ENCODE measurements at regions not wholly inside any gene's neighbourhood (a gene's known extent, or its start where the extent isn't known, plus 50 kb on each side); places are given as distances from the start of the nearest gene placed in this dataset.

- no peak overlapping the region for H2AFZ ChIP-seq (ENCODE audit: low read depth, low read length, poor library complexity, severe bottlenecking)
- CTCF ChIA-PET: no interaction called here
- intact Hi-C loops (cut with micrococcal nuclease): no loop called here
- no peaks in the 10 kb centered on the region for H3K4me1 ChIP-seq (ENCODE audit: control insufficient read depth in 1 of 2, insufficient read depth in 2 of 2, low read length in 2 of 2)
- BruUV-seq (replicated peaks): no TSS peak
- no peaks in the 10 kb centered on the region for H3K9me3 ChIP-seq (ENCODE audit: control insufficient read depth in 1 of 2, insufficient read depth in 1 of 2, low read depth in 1 of 2, low read length in 2 of 2)
- no peaks in the 10 kb centered on the region for H3K36me3 ChIP-seq (ENCODE audit: control insufficient read depth in 1 of 2, insufficient read depth in 2 of 2, low read length in 2 of 2)
- DNase-seq (ENCODE audit: low read depth, low spot score) (no peak), ATAC-seq (no peak)
- RAD21 ChIA-PET (ENCODE audit: low non-redundant PET in 1 of 2, low total read pairs in 2 of 2, uncharacterized antibody in 2 of 2, unreplicated experiment in 2 of 2): no interaction called here
- H3K27me3 ChIP-seq (ENCODE audit: insufficient read depth, low read length): peaks cover 34% of the 10 kb centered on the region
- POLR2A ChIA-PET: no interaction called here
- TF ChIP-seq TCF7L2 (IDR thresholded peaks at IDR 0.05; ENCODE audit: borderline replicate concordance, extremely low read depth, insufficient read depth, insufficient read length): no peak
- no peak for TF ChIP-seq CTCF (IDR thresholded peaks at IDR 0.05 in 2 of 3, conservative IDR thresholded peaks at IDR 0.05 in 1 of 3; ENCODE audit: borderline replicate concordance in 1 of 3, insufficient read depth in 1 of 3, low read depth in 2 of 3, low read length in 2 of 3)
- no peak for TF ChIP-seq ZNF274 (IDR thresholded peaks at IDR 0.05; ENCODE audit: low read depth, low read length)
- no peaks in the 10 kb centered on the region for H4K20me1 ChIP-seq (ENCODE audit: insufficient read depth)
- no peaks in the 10 kb centered on the region for H3K79me2 ChIP-seq (ENCODE audit: insufficient read depth, low read length)
- H3K4me3 ChIP-seq (replicated peaks in 1 of 2; ENCODE audit: low read depth in 1 of 2, low read length in 2 of 2): no peak overlapping the region
- no peak overlapping the region for H3K9ac ChIP-seq (ENCODE audit: low read length)
- no peaks in the 10 kb centered on the region for H3K9me2 ChIP-seq (ENCODE audit: insufficient read depth)
- H3K4me2 ChIP-seq (ENCODE audit: low read length): no peak overlapping the region
- no peak overlapping the region for H3K27ac ChIP-seq (ENCODE audit: low read depth, low read length)
Measured at GRCh38 chr16:5381481-5381880, 283.9 kb upstream of the EEF2KMT start.

GRCh38 chr16:5379954-5380353 is 282.4 kb upstream of the EEF2KMT start:
- no peak overlapping the region for H3K4me2 ChIP-seq (ENCODE audit: low read length)
- H2AFZ ChIP-seq (ENCODE audit: low read depth, low read length, poor library complexity, severe bottlenecking): no peak overlapping the region
- POLR2A ChIA-PET: no interaction called here
- no peak overlapping the region for H3K9ac ChIP-seq (ENCODE audit: low read length)
- H3K9me2 ChIP-seq (ENCODE audit: insufficient read depth): no peaks in the 10 kb centered on the region
- H3K4me3 ChIP-seq (replicated peaks in 1 of 2; ENCODE audit: low read depth in 1 of 2, low read length in 2 of 2): no peak overlapping the region
- H3K4me1 ChIP-seq (ENCODE audit: control insufficient read depth in 1 of 2, insufficient read depth in 2 of 2, low read length in 2 of 2): no peaks in the 10 kb centered on the region
- H3K9me3 ChIP-seq (ENCODE audit: control insufficient read depth in 1 of 2, insufficient read depth in 1 of 2, low read depth in 1 of 2, low read length in 2 of 2): no peaks in the 10 kb centered on the region
- RAD21 ChIA-PET (ENCODE audit: low non-redundant PET in 1 of 2, low total read pairs in 2 of 2, uncharacterized antibody in 2 of 2, unreplicated experiment in 2 of 2): no interaction called here
- intact Hi-C loops (cut with micrococcal nuclease): no loop called here
- CTCF ChIA-PET: no interaction called here
- H3K36me3 ChIP-seq (ENCODE audit: control insufficient read depth in 1 of 2, insufficient read depth in 2 of 2, low read length in 2 of 2): no peaks in the 10 kb centered on the region
- no peaks in the 10 kb centered on the region for H3K79me2 ChIP-seq (ENCODE audit: insufficient read depth, low read length)
- H3K27me3 ChIP-seq (ENCODE audit: insufficient read depth, low read length): peaks cover 38% of the 10 kb centered on the region
- BruUV-seq (replicated peaks): no TSS peak
- no peak for ATAC-seq
- DNase-seq (ENCODE audit: low read depth, low spot score): no peak
- H3K27ac ChIP-seq (ENCODE audit: low read depth, low read length): no peak overlapping the region
- H4K20me1 ChIP-seq (ENCODE audit: insufficient read depth): no peaks in the 10 kb centered on the region
- TF ChIP-seq CEBPB (IDR thresholded peaks at IDR 0.05; ENCODE audit: low read depth) (no peak), REST (IDR thresholded peaks at IDR 0.05; ENCODE audit: low read depth) (no peak), POLR2A (IDR thresholded peaks at IDR 0.05; ENCODE audit: borderline replicate concordance, extremely low read depth, insufficient read depth, insufficient read length) (no peak), EGR1 (IDR thresholded peaks at IDR 0.05; ENCODE audit: low read depth) (no peak), ZNF274 (IDR thresholded peaks at IDR 0.05; ENCODE audit: low read depth, low read length) (no peak), FOSL1 (IDR thresholded peaks at IDR 0.05; ENCODE audit: low read depth) (no peak), CBX3 (IDR thresholded peaks at IDR 0.05; ENCODE audit: low read depth) (no peak), SRF (IDR thresholded peaks at IDR 0.05; ENCODE audit: low read depth) (no peak), TCF7L2 (IDR thresholded peaks at IDR 0.05; ENCODE audit: borderline replicate concordance, extremely low read depth, insufficient read depth, insufficient read length) (no peak), ZFX (IDR thresholded peaks at IDR 0.05) (no peak), CTCF (IDR thresholded peaks at IDR 0.05 in 2 of 3, conservative IDR thresholded peaks at IDR 0.05 in 1 of 3; ENCODE audit: borderline replicate concordance in 1 of 3, insufficient read depth in 1 of 3, low read depth in 2 of 3, low read length in 2 of 3) (no peak), ATF3 (IDR thresholded peaks at IDR 0.05) (no peak), JUND (IDR thresholded peaks at IDR 0.05) (no peak)
